ENCODE measurements at regions not wholly inside any gene's neighbourhood (a gene's known extent, or its start where the extent isn't known, plus 50 kb on each side); places are given as distances from the start of the nearest gene placed in this dataset.

DNA sequence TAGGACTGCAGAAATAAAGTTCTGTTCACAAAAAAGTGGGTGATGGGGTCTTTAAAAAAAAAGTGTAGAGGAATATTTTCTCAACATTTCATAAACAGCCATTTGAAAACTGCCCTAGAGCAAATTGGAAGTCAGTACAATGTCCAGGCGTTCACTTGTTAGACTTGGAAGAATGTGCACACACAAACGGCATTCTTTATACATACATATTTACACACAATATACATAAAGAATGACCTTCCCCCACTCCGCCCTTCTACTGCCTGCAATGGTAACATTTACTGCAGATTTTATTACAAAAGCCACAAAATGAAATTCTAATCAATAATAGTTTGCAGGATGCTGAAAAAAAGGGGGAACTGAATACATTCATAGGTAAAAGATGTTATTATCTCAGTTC, 103.4 kb upstream of the TOX3 start (continued):
- TF ChIP-seq, protein P1, sequence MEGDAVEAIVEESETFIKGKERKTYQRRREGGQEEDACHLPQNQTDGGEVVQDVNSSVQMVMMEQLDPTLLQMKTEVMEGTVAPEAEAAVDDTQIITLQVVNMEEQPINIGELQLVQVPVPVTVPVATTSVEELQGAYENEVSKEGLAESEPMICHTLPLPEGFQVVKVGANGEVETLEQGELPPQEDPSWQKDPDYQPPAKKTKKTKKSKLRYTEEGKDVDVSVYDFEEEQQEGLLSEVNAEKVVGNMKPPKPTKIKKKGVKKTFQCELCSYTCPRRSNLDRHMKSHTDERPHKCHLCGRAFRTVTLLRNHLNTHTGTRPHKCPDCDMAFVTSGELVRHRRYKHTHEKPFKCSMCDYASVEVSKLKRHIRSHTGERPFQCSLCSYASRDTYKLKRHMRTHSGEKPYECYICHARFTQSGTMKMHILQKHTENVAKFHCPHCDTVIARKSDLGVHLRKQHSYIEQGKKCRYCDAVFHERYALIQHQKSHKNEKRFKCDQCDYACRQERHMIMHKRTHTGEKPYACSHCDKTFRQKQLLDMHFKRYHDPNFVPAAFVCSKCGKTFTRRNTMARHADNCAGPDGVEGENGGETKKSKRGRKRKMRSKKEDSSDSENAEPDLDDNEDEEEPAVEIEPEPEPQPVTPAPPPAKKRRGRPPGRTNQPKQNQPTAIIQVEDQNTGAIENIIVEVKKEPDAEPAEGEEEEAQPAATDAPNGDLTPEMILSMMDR (IDR thresholded peaks at IDR 0.05 in 2 of 3, conservative IDR thresholded peaks at IDR 0.05 in 1 of 3; ENCODE audit: borderline replicate concordance in 1 of 3, insufficient read depth in 1 of 3, low read depth in 2 of 3, low read length in 2 of 3): no peak
- no peak for TF ChIP-seq TCF7L2 (IDR thresholded peaks at IDR 0.05; ENCODE audit: borderline replicate concordance, extremely low read depth, insufficient read depth, insufficient read length)
- no peak for TF ChIP-seq JUND (IDR thresholded peaks at IDR 0.05)
- no peak for TF ChIP-seq ZFX (IDR thresholded peaks at IDR 0.05)

DNA sequence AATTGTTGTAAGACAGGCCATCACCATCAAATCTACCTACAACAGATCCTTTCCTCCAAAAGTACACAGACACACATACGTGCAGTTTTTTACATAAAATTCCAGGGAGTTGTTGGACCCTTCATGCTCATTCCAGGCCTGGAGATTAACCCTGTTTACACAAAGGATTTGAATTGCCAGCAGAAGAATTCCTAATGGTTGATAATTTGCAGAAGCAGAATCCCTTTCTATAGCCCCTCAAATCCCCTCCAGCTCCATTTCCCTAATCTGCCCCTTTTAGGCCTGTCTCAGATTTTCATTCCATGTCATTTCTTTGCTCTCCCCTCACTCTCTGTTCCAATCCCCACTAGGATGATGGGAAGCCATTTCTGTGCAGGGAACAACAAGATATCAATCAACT, 102.9 kb upstream of the TOX3 start:
- Histone ChIP-seq H3K79me2 (ENCODE audit: insufficient read depth, low read length) (no peaks in the 10 kb centered on the region), H3K4me1 (ENCODE audit: control insufficient read depth in 1 of 2, insufficient read depth in 2 of 2, low read length in 2 of 2) (no peaks in the 10 kb centered on the region), H3K4me3 (replicated peaks in 1 of 2; ENCODE audit: low read depth in 1 of 2, low read length in 2 of 2) (no peak overlapping the region), H3K36me3 (ENCODE audit: control insufficient read depth in 1 of 2, insufficient read depth in 2 of 2, low read length in 2 of 2) (no peaks in the 10 kb centered on the region), H3K9ac (ENCODE audit: low read length) (no peak overlapping the region), H4K20me1 (ENCODE audit: insufficient read depth) (no peaks in the 10 kb centered on the region), H3K9me3 (ENCODE audit: control insufficient read depth in 1 of 2, insufficient read depth in 1 of 2, low read depth in 1 of 2, low read length in 2 of 2) (no peaks in the 10 kb centered on the region), H3K27ac (ENCODE audit: low read depth, low read length) (no peak overlapping the region), H3K4me2 (ENCODE audit: low read length) (no peak overlapping the region), H3K9me2 (ENCODE audit: insufficient read depth) (no peaks in the 10 kb centered on the region), H2AFZ (ENCODE audit: low read depth, low read length, poor library complexity, severe bottlenecking) (no peak overlapping the region), H3K27me3 (ENCODE audit: insufficient read depth, low read length) (no peaks in the 10 kb centered on the region; the same call in 1 of the 2 replicates)
- intact Hi-C loops (cut with micrococcal nuclease): no loop called here
- BruUV-seq (replicated peaks): no TSS peak
- ATAC-seq (no peak), DNase-seq (ENCODE audit: low read depth, low spot score) (no peak)
- ChIA-PET RAD21 (ENCODE audit: low non-redundant PET in 1 of 2, low total read pairs in 2 of 2, uncharacterized antibody in 2 of 2, unreplicated experiment in 2 of 2) (no interaction called here), POLR2A (no interaction called here), CTCF (no interaction called here)
- TF ChIP-seq EZH2 (IDR thresholded peaks at IDR 0.05) (no peak), FOSL1 (IDR thresholded peaks at IDR 0.05; ENCODE audit: low read depth) (no peak), ELF1 (IDR thresholded peaks at IDR 0.05; ENCODE audit: borderline replicate concordance, low read depth) (no peak), SRF (IDR thresholded peaks at IDR 0.05; ENCODE audit: low read depth) (no peak), CEBPB (IDR thresholded peaks at IDR 0.05; ENCODE audit: low read depth) (no peak), RAD21 (IDR thresholded peaks at IDR 0.05; ENCODE audit: low read depth) (no peak), EZH2phosphoT487 (IDR thresholded peaks at IDR 0.05; ENCODE audit: borderline replicate concordance) (no peak), EGR1 (IDR thresholded peaks at IDR 0.05; ENCODE audit: low read depth) (no peak), POLR2AphosphoS5 (IDR thresholded peaks at IDR 0.05; ENCODE audit: low read depth, low read length) (no peak), CBX3 (IDR thresholded peaks at IDR 0.05; ENCODE audit: low read depth) (no peak), SP1 (IDR thresholded peaks at IDR 0.05; ENCODE audit: low read depth) (no peak), ZNF274 (IDR thresholded peaks at IDR 0.05; ENCODE audit: low read depth, low read length) (no peak)
- TF ChIP-seq, protein P1 (IDR thresholded peaks at IDR 0.05 in 2 of 3, conservative IDR thresholded peaks at IDR 0.05 in 1 of 3; ENCODE audit: borderline replicate concordance in 1 of 3, insufficient read depth in 1 of 3, low read depth in 2 of 3, low read length in 2 of 3): no peak
- TF ChIP-seq, protein P2, sequence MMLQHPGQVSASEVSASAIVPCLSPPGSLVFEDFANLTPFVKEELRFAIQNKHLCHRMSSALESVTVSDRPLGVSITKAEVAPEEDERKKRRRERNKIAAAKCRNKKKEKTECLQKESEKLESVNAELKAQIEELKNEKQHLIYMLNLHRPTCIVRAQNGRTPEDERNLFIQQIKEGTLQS (IDR thresholded peaks at IDR 0.05): no peak
- TF ChIP-seq, protein P3, sequence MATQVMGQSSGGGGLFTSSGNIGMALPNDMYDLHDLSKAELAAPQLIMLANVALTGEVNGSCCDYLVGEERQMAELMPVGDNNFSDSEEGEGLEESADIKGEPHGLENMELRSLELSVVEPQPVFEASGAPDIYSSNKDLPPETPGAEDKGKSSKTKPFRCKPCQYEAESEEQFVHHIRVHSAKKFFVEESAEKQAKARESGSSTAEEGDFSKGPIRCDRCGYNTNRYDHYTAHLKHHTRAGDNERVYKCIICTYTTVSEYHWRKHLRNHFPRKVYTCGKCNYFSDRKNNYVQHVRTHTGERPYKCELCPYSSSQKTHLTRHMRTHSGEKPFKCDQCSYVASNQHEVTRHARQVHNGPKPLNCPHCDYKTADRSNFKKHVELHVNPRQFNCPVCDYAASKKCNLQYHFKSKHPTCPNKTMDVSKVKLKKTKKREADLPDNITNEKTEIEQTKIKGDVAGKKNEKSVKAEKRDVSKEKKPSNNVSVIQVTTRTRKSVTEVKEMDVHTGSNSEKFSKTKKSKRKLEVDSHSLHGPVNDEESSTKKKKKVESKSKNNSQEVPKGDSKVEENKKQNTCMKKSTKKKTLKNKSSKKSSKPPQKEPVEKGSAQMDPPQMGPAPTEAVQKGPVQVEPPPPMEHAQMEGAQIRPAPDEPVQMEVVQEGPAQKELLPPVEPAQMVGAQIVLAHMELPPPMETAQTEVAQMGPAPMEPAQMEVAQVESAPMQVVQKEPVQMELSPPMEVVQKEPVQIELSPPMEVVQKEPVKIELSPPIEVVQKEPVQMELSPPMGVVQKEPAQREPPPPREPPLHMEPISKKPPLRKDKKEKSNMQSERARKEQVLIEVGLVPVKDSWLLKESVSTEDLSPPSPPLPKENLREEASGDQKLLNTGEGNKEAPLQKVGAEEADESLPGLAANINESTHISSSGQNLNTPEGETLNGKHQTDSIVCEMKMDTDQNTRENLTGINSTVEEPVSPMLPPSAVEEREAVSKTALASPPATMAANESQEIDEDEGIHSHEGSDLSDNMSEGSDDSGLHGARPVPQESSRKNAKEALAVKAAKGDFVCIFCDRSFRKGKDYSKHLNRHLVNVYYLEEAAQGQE (IDR thresholded peaks at IDR 0.05; ENCODE audit: low read depth): no peak

Measured in HCT116 (cell line).